AG04450 (cell line): ENCODE measurements at regions not wholly inside any gene's neighbourhood (a gene's known extent, or its start where the extent isn't known, plus 50 kb on each side); places are given as distances from the start of the nearest gene placed in this dataset.

ENCODE experiments used
- CTCF ChIA-PET: fragments of 300-600, 350-600 bp; formaldehyde crosslinking; extraction: SDS; loops from one replicate; lab custom pipeline; 2022; ENCODE audit warnings: antibody characterized with exemption, inconsistent platforms; lab: Charles Lee
- POLR2A ChIA-PET: fragments of 350-600 bp; formaldehyde crosslinking; extraction: SDS; loops from one replicate; lab custom pipeline; 2021; ENCODE audit warnings: antibody characterized with exemption, inconsistent platforms; lab: Yijun Ruan, JAX
- DNase-seq: peaks from one replicate; pipeline ENCODE4 v3.0.0-alpha.2; 2011; ENCODE audit warnings: low read depth, low spot score
- H3K27ac ChIP-seq: one replicate; pipeline ENCODE4 v1.5.1; 2012; ENCODE audit warnings: low read depth, low read length, control low read depth
- H3K27me3 ChIP-seq: one replicate; pipeline ENCODE4 v1.6.0; 2012; ENCODE audit warnings: low read length; ENCODE audit not compliant: control insufficient read depth, insufficient read depth
- H3K4me3 ChIP-seq: 2 replicates; pipeline ENCODE4 v1.5.1; 2011; ENCODE audit warnings: mild to moderate bottlenecking, low read depth, low read length, control low read depth
- H3K9me3 ChIP-seq: 2 replicates; pipeline ENCODE4 v1.5.1; 2012; ENCODE audit warnings: low read length; ENCODE audit not compliant: control insufficient read depth, insufficient read depth
- TF ChIP-seq, protein P1 (sequence below): IDR thresholded peaks from 2 replicates; pipeline ENCODE4 v1.5.1; 2011; ENCODE audit warnings: low read depth, low read length, control low read depth, inconsistent platforms

DNA sequence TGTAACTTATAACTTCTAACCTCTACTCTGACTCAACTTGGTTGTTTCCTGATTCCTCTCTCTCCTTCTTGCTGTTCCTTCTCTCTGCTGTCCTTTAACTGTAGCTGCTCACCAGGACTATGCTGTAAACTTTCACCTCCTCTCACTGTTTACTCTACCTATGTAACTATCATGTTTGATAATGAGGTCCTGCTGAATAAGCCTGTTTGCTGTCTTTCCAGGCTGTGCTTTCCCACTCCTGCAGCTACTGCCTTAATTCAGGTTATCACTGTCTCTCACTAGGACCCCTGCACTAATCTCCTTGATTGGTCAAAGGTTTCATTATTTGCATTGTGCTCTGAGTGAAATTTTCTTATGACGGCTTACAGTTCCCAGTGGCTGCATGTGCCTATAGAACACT lies 633.9 kb upstream of the PTBP2 start:
- Histone ChIP-seq H3K27me3 (no peaks in the 10 kb centered on the region), H3K27ac (no peak overlapping the region), H3K4me3 (no peak overlapping the region), H3K9me3 (no peaks in the 10 kb centered on the region)
- ChIA-PET CTCF (no interaction called here), POLR2A (no interaction called here)
- no peak for DNase-seq
- TF ChIP-seq, protein P1, sequence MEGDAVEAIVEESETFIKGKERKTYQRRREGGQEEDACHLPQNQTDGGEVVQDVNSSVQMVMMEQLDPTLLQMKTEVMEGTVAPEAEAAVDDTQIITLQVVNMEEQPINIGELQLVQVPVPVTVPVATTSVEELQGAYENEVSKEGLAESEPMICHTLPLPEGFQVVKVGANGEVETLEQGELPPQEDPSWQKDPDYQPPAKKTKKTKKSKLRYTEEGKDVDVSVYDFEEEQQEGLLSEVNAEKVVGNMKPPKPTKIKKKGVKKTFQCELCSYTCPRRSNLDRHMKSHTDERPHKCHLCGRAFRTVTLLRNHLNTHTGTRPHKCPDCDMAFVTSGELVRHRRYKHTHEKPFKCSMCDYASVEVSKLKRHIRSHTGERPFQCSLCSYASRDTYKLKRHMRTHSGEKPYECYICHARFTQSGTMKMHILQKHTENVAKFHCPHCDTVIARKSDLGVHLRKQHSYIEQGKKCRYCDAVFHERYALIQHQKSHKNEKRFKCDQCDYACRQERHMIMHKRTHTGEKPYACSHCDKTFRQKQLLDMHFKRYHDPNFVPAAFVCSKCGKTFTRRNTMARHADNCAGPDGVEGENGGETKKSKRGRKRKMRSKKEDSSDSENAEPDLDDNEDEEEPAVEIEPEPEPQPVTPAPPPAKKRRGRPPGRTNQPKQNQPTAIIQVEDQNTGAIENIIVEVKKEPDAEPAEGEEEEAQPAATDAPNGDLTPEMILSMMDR, result no peak

- ChIA-PET POLR2A (no interaction called here), CTCF (no interaction called here)
- Histone ChIP-seq H3K27ac (no peak overlapping the region), H3K27me3 (no peaks in the 10 kb centered on the region), H3K9me3 (no peaks in the 10 kb centered on the region), H3K4me3 (no peak overlapping the region)
- TF ChIP-seq, protein P1, result no peak
- DNase-seq, result no peak
Measured at GRCh38 chr1:96090134-96090533, 631.5 kb upstream of the PTBP2 start.

GRCh38 chr1:96095849-96096612 lies 625.6 kb upstream of the PTBP2 start:
- Histone ChIP-seq H3K27ac (no peak overlapping the region), H3K9me3 (no peaks in the 10 kb centered on the region), H3K4me3 (no peak overlapping the region), H3K27me3 (no peaks in the 10 kb centered on the region)
- ChIA-PET POLR2A (no interaction called here), CTCF (no interaction called here)
- DNase-seq, result no peak
- TF ChIP-seq, protein P1, result no peak

DNA sequence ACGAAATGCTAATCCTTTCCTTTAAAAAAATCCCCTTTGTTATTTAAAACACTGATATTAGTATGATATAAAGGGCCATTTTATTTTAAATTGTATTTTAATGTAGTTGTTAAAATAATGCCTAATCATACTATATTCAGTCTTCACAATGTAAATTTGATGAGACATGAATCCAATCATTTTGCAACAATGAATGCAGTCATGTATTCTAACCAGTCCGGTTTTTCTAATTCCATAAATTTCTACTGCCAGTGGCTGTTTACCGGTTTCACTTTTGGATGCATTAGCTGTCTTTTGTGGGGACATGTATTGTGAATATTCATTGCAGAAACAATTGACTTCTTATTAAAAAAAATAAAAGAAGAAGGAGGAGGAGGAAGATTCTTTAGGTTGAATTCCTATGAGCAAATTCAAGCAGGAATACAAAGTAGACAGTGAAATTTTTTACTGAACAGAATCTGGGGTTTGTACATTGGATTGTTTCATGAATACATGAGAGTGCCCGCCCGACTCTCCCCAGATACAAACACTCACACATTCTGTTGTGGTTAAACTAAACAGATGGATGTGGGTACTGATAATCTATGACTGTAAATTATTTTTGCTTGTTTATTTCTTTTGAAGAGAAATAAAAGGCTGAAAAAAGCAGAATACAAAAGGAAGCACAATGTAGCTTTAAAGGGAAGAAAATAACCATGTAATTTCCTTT lies 624.8 kb upstream of the PTBP2 start:
- H3K27me3 ChIP-seq, result no peaks in the 10 kb centered on the region
- no peak overlapping the region for H3K4me3 ChIP-seq
- TF ChIP-seq, protein P1, result no peak
- POLR2A ChIA-PET, result no interaction called here
- no peak for DNase-seq
- no peak overlapping the region for H3K27ac ChIP-seq
- no peaks in the 10 kb centered on the region for H3K9me3 ChIP-seq
- CTCF ChIA-PET, result no interaction called here

- DNase-seq, result no peak
- ChIA-PET CTCF (no interaction called here), POLR2A (no interaction called here)
- Histone ChIP-seq H3K27me3 (no peaks in the 10 kb centered on the region), H3K9me3 (no peaks in the 10 kb centered on the region), H3K27ac (no peak overlapping the region), H3K4me3 (no peak overlapping the region)
- TF ChIP-seq, protein P1, result no peak
Measured at GRCh38 chr1:96104506-96104905, 617.1 kb upstream of the PTBP2 start.
